Endothelial cell of umbilical vein (primary cell): ENCODE measurements at regions not wholly inside any gene's neighbourhood (a gene's known extent, or its start where the extent isn't known, plus 50 kb on each side); places are given as distances from the start of the nearest gene placed in this dataset.

ENCODE experiments used
- BruUV-seq: library from RNA; stranded (reverse); fragments of 400-500 nt; replicated peaks from 2 replicates; lab custom pipeline; 2021; lab: Mats Ljungman, UMichigan
- CTCF ChIA-PET: fragments of 300-600, 350-600 bp; sonication (Branson Sonifier 250); formaldehyde crosslinking; loops from one replicate; lab custom pipeline; 2021; ENCODE audit warnings: antibody characterized with exemption, inconsistent platforms; lab: Charles Lee
- POLR2A ChIA-PET: fragments of 300-600, 350-600 bp; sonication (Branson Sonifier 250); formaldehyde crosslinking; loops from one replicate; lab custom pipeline; 2021; ENCODE audit warnings: antibody characterized with exemption, inconsistent platforms; lab: Charles Lee
- DNase-seq: peaks from one replicate; pipeline ENCODE4 v3.0.0-alpha.2; 2011; ENCODE audit warnings: low read depth, low spot score
- FAIRE-seq: peaks from 2 replicates; lab custom pipeline; 2011; peaks lifted over from hg19 to GRCh38; lab: Jason Lieb, UNC
- H2AFZ ChIP-seq: 2 replicates; pipeline ENCODE4 v1.6.0; 2012; ENCODE audit warnings: low read depth, low read length, control low read depth, inconsistent platforms
- H3K27ac ChIP-seq: 2 replicates; pipeline ENCODE4 v1.5.1; 2011; ENCODE audit warnings: low read depth, mild to moderate bottlenecking, control low read depth, low read length, moderate library complexity; ENCODE audit not compliant: insufficient read depth
- H3K27me3 ChIP-seq, 2 experiments: 2 replicates each; pipeline versions ENCODE4 v1.6.0 to v1.6.1; 2011; ENCODE audit warnings: low read length in 2 of 2, mixed read lengths in 1 of 2; ENCODE audit not compliant: control insufficient read depth in 2 of 2, insufficient read depth in 2 of 2
- H3K36me3 ChIP-seq, 2 experiments: 2 replicates in 1 of 2; 3 replicates in 1 of 2; pipeline ENCODE4 v1.5.1; 2011; ENCODE audit warnings: low read length in 2 of 2, mild to moderate bottlenecking in 1 of 2, moderate library complexity in 1 of 2; ENCODE audit not compliant: control insufficient read depth in 2 of 2, insufficient read depth in 2 of 2; ENCODE audit errors: extremely low read depth in 1 of 2
- H3K4me1 ChIP-seq: 3 replicates; pipeline ENCODE4 v1.5.1; 2011; ENCODE audit warnings: mild to moderate bottlenecking, low read length; ENCODE audit not compliant: control insufficient read depth, insufficient read depth; ENCODE audit errors: extremely low read depth
- H3K4me2 ChIP-seq: 2 replicates; pipeline ENCODE4 v1.6.1; 2011; ENCODE audit warnings: low read length, control low read depth, mixed read lengths; ENCODE audit not compliant: insufficient read depth
- H3K4me3 ChIP-seq, 3 experiments: fragments of 200-600 bp in 1 of 3; sonication (generic), shearing (Covaris generic) in 1 of 3; replicated peaks in 1 of 3; 2 replicates each; pipeline ENCODE4 v1.5.1; 2011 to 2016; ENCODE audit warnings: control low read depth in 3 of 3, low read length in 3 of 3, mild to moderate bottlenecking in 2 of 3, inconsistent platforms in 1 of 3, low read depth in 1 of 3, moderate library complexity in 1 of 3; ENCODE audit not compliant: insufficient read depth in 1 of 3
- H3K79me2 ChIP-seq: 2 replicates; pipeline ENCODE4 v1.6.0; 2012; ENCODE audit warnings: low read length, inconsistent platforms; ENCODE audit not compliant: control insufficient read depth, insufficient read depth
- H3K9ac ChIP-seq: replicated peaks from 2 replicates; pipeline ENCODE3; 2011; ENCODE audit warnings: low read length, control low read depth; ENCODE audit not compliant: insufficient read depth; ENCODE audit errors: extremely low read depth
- H3K9me1 ChIP-seq: replicated peaks from 3 replicates; pipeline ENCODE4 v1.6.0; 2011; ENCODE audit warnings: mild to moderate bottlenecking, low read length; ENCODE audit not compliant: control insufficient read depth, insufficient read depth; ENCODE audit errors: extremely low read depth
- H3K9me3 ChIP-seq: replicated peaks from 2 replicates; pipeline ENCODE4 v1.5.1; 2012; ENCODE audit warnings: low read length, inconsistent platforms; ENCODE audit not compliant: control insufficient read depth, insufficient read depth
- H4K20me1 ChIP-seq: replicated peaks from 2 replicates; pipeline ENCODE3; 2011; ENCODE audit warnings: mild to moderate bottlenecking, low read length; ENCODE audit not compliant: control insufficient read depth, insufficient read depth; ENCODE audit errors: extremely low read depth
- CTCF ChIP-seq, 2 donors: IDR thresholded peaks; 1 replicate in 1 of 2; 2 replicates in 1 of 2; pipeline ENCODE4 v1.5.1; 2011; ENCODE audit warnings: low read length in 2 of 2, mild to moderate bottlenecking in 2 of 2, moderate library complexity in 2 of 2, control low read depth in 1 of 2, inconsistent platforms in 1 of 2, low read depth in 1 of 2; ENCODE audit not compliant: insufficient read depth in 1 of 2; ENCODE audit errors: extremely low read depth in 1 of 2
- EZH2 ChIP-seq: IDR thresholded peaks from 2 replicates; pipeline ENCODE4 v1.6.1; 2012; ENCODE audit warnings: borderline replicate concordance, low read depth, mild to moderate bottlenecking, moderate library complexity, low read length, inconsistent platforms; ENCODE audit not compliant: severe bottlenecking
- FOS ChIP-seq: IDR thresholded peaks from 2 replicates; pipeline ENCODE4 v1.6.1; 2011; ENCODE audit warnings: mild to moderate bottlenecking, low read length, moderate library complexity, borderline replicate concordance; ENCODE audit not compliant: insufficient read depth
- GATA2 ChIP-seq: IDR thresholded peaks from 2 replicates; pipeline ENCODE4 v1.7.0; 2011; ENCODE audit warnings: low read depth, mild to moderate bottlenecking, moderate library complexity, mixed read lengths, low read length; ENCODE audit not compliant: insufficient read length, insufficient read depth
- JUN ChIP-seq: IDR thresholded peaks from 2 replicates; pipeline ENCODE4 v1.6.1; 2011; ENCODE audit warnings: borderline replicate concordance, low read depth; ENCODE audit not compliant: insufficient read length, insufficient read depth
- MAX ChIP-seq: IDR thresholded peaks from 2 replicates; pipeline ENCODE4 v1.6.1; 2011; ENCODE audit not compliant: insufficient read depth, insufficient read length
- MYC ChIP-seq: IDR thresholded peaks from one replicate; pipeline ENCODE4 v1.6.1; 2011; ENCODE audit warnings: mild to moderate bottlenecking, low read depth, low read length
- POLR2A ChIP-seq: IDR thresholded peaks from 2 replicates; pipeline ENCODE4 v1.6.1; 2012; ENCODE audit warnings: low read depth, mild to moderate bottlenecking, control low read depth, low read length
- POLR2AphosphoS5 ChIP-seq: IDR thresholded peaks from 2 replicates; pipeline ENCODE4 v1.6.1; 2012; ENCODE audit warnings: low read depth, mild to moderate bottlenecking, control low read depth, low read length, moderate library complexity; ENCODE audit not compliant: insufficient read depth
- dilution Hi-C: fragments of 300-500 bp; cut with MboI; formaldehyde crosslinking; loops from one replicate; pipeline ENCODE4 v1.15.0; 2019; ENCODE audit warnings: low sequenced_read_pairs; ENCODE audit not compliant: extremely low pct_ligation_motif_present
- intact Hi-C: fragments of 100-400 bp; cut with micrococcal nuclease; formaldehyde crosslinking; loops from one replicate; pipeline ENCODE4 v1.10.0; 2022

- DNase-seq (no peak), FAIRE-seq (no peak)
- BruUV-seq, result no TSS peak
- H4K20me1 ChIP-seq, result no peaks in the 10 kb centered on the region
- ChIA-PET CTCF (no interaction called here), POLR2A (no interaction called here)
- no peaks in the 10 kb centered on the region for H3K9me1 ChIP-seq
- H3K4me2 ChIP-seq, result no peak overlapping the region
- no peaks in the 10 kb centered on the region for H3K79me2 ChIP-seq
- H3K4me3 ChIP-seq, result no peak overlapping the region
- H3K9ac ChIP-seq, result no peak overlapping the region
- TF ChIP-seq POLR2A (no peak), POLR2AphosphoS5 (no peak), GATA2 (no peak), CTCF (IDR thresholded peaks at IDR 0.05; ENCODE audit: extremely low read depth in 1 of 2, insufficient read depth in 1 of 2, low read depth in 1 of 2, low read length in 2 of 2) (no peak), MAX (no peak), JUN (no peak), EZH2 (no peak), MYC (no peak), FOS (no peak)
- intact Hi-C loops, result no loop called here
- no peak overlapping the region for H2AFZ ChIP-seq
- H3K4me1 ChIP-seq, result no peaks in the 10 kb centered on the region
- no peaks in the 10 kb centered on the region for H3K9me3 ChIP-seq
- no peak overlapping the region for H3K27ac ChIP-seq
- dilution Hi-C loops, result no loop called here
- no peaks in the 10 kb centered on the region for H3K27me3 ChIP-seq
- H3K36me3 ChIP-seq, result no peaks in the 10 kb centered on the region
Measured at GRCh38 chr1:217190359-217190758, 440.5 kb downstream of the GPATCH2 start.
